ENCODE measurements at regions not wholly inside any gene's neighbourhood (a gene's known extent, or its start where the extent isn't known, plus 50 kb on each side); places are given as distances from the start of the nearest gene placed in this dataset.

DNA sequence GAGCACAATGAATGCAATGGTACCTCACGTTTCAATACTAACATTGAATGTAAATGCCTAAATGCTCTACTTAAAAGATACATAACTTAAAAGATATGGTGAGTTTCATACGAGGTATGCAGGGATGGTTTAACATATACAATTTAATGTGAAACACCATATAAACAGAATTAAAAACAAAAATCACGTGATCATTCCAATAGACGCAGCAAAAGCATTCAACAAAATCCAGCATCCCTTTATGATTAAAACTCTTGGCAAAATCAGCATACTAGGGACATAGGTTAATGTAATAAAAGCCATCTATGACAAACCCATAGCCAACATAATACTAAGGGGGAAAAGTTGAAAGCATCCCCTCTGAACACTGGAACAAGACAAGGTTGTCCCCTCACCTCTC, 845.7 kb downstream of the SLC16A7 start:
- Mint-ChIP-seq H3K27ac (no peak overlapping the region), H3K4me3 (no peak overlapping the region), H3K9me3 (no peaks in the 10 kb centered on the region), H3K4me1 (no peaks in the 10 kb centered on the region), H3K27me3 (ENCODE audit: insufficient read depth, low read depth) (peaks cover 2% of the 10 kb centered on the region), H3K36me3 (no peaks in the 10 kb centered on the region)
- Histone ChIP-seq H3K36me3 (no peaks in the 10 kb centered on the region), H3K9ac (no peak overlapping the region), H3K4me2 (no peak overlapping the region), H4K20me1 (ENCODE audit: low read depth) (no peaks in the 10 kb centered on the region), H2AFZ (replicated peaks) (no peak overlapping the region), H3K4me1 (no peaks in the 10 kb centered on the region), H3F3A (ENCODE audit: low read depth) (no peaks in the 10 kb centered on the region), H3K27ac (no peak overlapping the region), H3K9me3 (ENCODE audit: low read depth) (no peaks in the 10 kb centered on the region), H3K4me3 (no peak overlapping the region), H3K79me2 (ENCODE audit: low read depth) (no peaks in the 10 kb centered on the region), H3K27me3 (no peaks in the 10 kb centered on the region)
- no peak for DNase-seq (ENCODE audit: low spot score)
- TF ChIP-seq CTCF (IDR thresholded peaks at IDR 0.05) (no peak), EZH2 (IDR thresholded peaks at IDR 0.05) (no peak), EZH2phosphoT487 (IDR thresholded peaks at IDR 0.05) (no peak)

- Histone ChIP-seq H3K36me3 (no peaks in the 10 kb centered on the region), H3K4me3 (no peak overlapping the region), H3K79me2 (ENCODE audit: low read depth) (no peaks in the 10 kb centered on the region), H3F3A (ENCODE audit: low read depth) (no peaks in the 10 kb centered on the region), H3K4me1 (no peaks in the 10 kb centered on the region), H2AFZ (replicated peaks) (no peak overlapping the region), H3K9ac (no peak overlapping the region), H3K27ac (no peak overlapping the region), H3K4me2 (no peak overlapping the region), H4K20me1 (ENCODE audit: low read depth) (no peaks in the 10 kb centered on the region), H3K27me3 (no peaks in the 10 kb centered on the region), H3K9me3 (ENCODE audit: low read depth) (no peaks in the 10 kb centered on the region)
- Mint-ChIP-seq H3K4me3 (no peak overlapping the region), H3K27ac (no peak overlapping the region), H3K4me1 (no peaks in the 10 kb centered on the region), H3K9me3 (no peaks in the 10 kb centered on the region), H3K27me3 (ENCODE audit: insufficient read depth, low read depth) (no peaks in the 10 kb centered on the region), H3K36me3 (no peaks in the 10 kb centered on the region)
- no peak for DNase-seq (ENCODE audit: low spot score)
- TF ChIP-seq CTCF (IDR thresholded peaks at IDR 0.05), result no peak
- TF ChIP-seq EZH2 (IDR thresholded peaks at IDR 0.05), result no peak
- no peak for TF ChIP-seq EZH2phosphoT487 (IDR thresholded peaks at IDR 0.05)
Observed at GRCh38 chr12:60451457-60451856, 855.6 kb downstream of the SLC16A7 start.

- H3K4me3 Mint-ChIP-seq, result no peak overlapping the region
- no peaks in the 10 kb centered on the region for H3K9me3 ChIP-seq (ENCODE audit: low read depth)
- H3K36me3 Mint-ChIP-seq, result no peaks in the 10 kb centered on the region
- H3K27me3 Mint-ChIP-seq (ENCODE audit: insufficient read depth, low read depth), result no peaks in the 10 kb centered on the region
- H3K79me2 ChIP-seq (ENCODE audit: low read depth), result no peaks in the 10 kb centered on the region
- TF ChIP-seq EZH2phosphoT487 (IDR thresholded peaks at IDR 0.05), result no peak
- no peak for TF ChIP-seq CTCF (IDR thresholded peaks at IDR 0.05)
- no peak for TF ChIP-seq EZH2 (IDR thresholded peaks at IDR 0.05)
- no peaks in the 10 kb centered on the region for H4K20me1 ChIP-seq (ENCODE audit: low read depth)
- no peak overlapping the region for H3K4me2 ChIP-seq
- H3K9me3 Mint-ChIP-seq, result no peaks in the 10 kb centered on the region
- no peak overlapping the region for H3K9ac ChIP-seq
- H3K4me1 ChIP-seq, result no peaks in the 10 kb centered on the region
- H3K27ac Mint-ChIP-seq, result no peak overlapping the region
- no peaks in the 10 kb centered on the region for H3K4me1 Mint-ChIP-seq
- H3K27ac ChIP-seq, result no peak overlapping the region
- H3K27me3 ChIP-seq, result no peaks in the 10 kb centered on the region
- no peaks in the 10 kb centered on the region for H3K36me3 ChIP-seq
- no peak for DNase-seq (ENCODE audit: low spot score)
- H3F3A ChIP-seq (ENCODE audit: low read depth), result no peaks in the 10 kb centered on the region
- no peak overlapping the region for H3K4me3 ChIP-seq
- no peak overlapping the region for H2AFZ ChIP-seq (replicated peaks)
Observed at GRCh38 chr12:60465060-60465459, 869.2 kb downstream of the SLC16A7 start.

- no peaks in the 10 kb centered on the region for H3K4me1 ChIP-seq
- no peak overlapping the region for H3K4me3 ChIP-seq
- no peak overlapping the region for H3K27ac ChIP-seq
- Mint-ChIP-seq H3K27me3 (ENCODE audit: insufficient read depth, low read depth) (no peaks in the 10 kb centered on the region), H3K4me1 (no peaks in the 10 kb centered on the region), H3K27ac (no peak overlapping the region), H3K36me3 (no peaks in the 10 kb centered on the region), H3K9me3 (no peaks in the 10 kb centered on the region), H3K4me3 (no peak overlapping the region)
- H3K9me3 ChIP-seq (ENCODE audit: low read depth), result no peaks in the 10 kb centered on the region
- no peaks in the 10 kb centered on the region for H3K36me3 ChIP-seq
- TF ChIP-seq EZH2phosphoT487 (IDR thresholded peaks at IDR 0.05) (no peak), CTCF (IDR thresholded peaks at IDR 0.05) (no peak), EZH2 (IDR thresholded peaks at IDR 0.05) (no peak)
- no peaks in the 10 kb centered on the region for H4K20me1 ChIP-seq (ENCODE audit: low read depth)
- no peak overlapping the region for H3K4me2 ChIP-seq
- no peaks in the 10 kb centered on the region for H3K79me2 ChIP-seq (ENCODE audit: low read depth)
- no peaks in the 10 kb centered on the region for H3K27me3 ChIP-seq
- H3F3A ChIP-seq (ENCODE audit: low read depth), result no peaks in the 10 kb centered on the region
- H2AFZ ChIP-seq (replicated peaks), result no peak overlapping the region
- no peak for DNase-seq (ENCODE audit: low spot score)
- H3K9ac ChIP-seq, result no peak overlapping the region
Observed at GRCh38 chr12:60468546-60468945, 872.7 kb downstream of the SLC16A7 start.
